ENCODE measurements at regions not wholly inside any gene's neighbourhood (a gene's known extent, or its start where the extent isn't known, plus 50 kb on each side); places are given as distances from the start of the nearest gene placed in this dataset.

DNA sequence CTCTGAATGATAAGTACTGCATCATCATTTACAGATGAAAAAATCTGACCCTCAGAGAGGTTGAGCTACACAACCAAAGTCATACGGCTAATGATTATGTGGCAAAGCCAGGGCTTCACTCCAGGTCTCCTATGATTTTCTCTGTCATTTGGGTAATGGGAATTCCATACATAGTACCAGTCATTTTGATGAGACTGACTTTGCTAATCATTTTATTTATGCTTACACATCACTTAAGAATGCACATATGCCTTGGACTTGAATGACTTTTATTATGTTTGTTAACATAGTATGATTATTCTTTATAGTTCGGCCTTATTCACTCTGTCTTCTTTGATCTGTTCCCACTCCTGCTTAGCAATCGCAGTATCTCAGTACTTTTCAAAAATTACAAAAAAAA, 255.1 kb upstream of the GPRIN3 start:
- no peaks in the 10 kb centered on the region for H3K36me3 ChIP-seq (replicated peaks)
- in situ Hi-C loops (cut with HindIII; ENCODE audit: low pct_ligation_motif_present, low sequenced_read_pairs) = no loop called here
- no peak overlapping the region for H3K4me3 ChIP-seq (ENCODE audit: low read depth, low read length)
- no peak overlapping the region for H3K27ac ChIP-seq
- TF ChIP-seq, protein P1, sequence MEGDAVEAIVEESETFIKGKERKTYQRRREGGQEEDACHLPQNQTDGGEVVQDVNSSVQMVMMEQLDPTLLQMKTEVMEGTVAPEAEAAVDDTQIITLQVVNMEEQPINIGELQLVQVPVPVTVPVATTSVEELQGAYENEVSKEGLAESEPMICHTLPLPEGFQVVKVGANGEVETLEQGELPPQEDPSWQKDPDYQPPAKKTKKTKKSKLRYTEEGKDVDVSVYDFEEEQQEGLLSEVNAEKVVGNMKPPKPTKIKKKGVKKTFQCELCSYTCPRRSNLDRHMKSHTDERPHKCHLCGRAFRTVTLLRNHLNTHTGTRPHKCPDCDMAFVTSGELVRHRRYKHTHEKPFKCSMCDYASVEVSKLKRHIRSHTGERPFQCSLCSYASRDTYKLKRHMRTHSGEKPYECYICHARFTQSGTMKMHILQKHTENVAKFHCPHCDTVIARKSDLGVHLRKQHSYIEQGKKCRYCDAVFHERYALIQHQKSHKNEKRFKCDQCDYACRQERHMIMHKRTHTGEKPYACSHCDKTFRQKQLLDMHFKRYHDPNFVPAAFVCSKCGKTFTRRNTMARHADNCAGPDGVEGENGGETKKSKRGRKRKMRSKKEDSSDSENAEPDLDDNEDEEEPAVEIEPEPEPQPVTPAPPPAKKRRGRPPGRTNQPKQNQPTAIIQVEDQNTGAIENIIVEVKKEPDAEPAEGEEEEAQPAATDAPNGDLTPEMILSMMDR (IDR thresholded peaks at IDR 0.05; ENCODE audit: low read depth, low read length, missing control alignments) = no peak
- no peaks in the 10 kb centered on the region for H3K27me3 ChIP-seq (replicated peaks)
- DNase-seq = no peak

DNA sequence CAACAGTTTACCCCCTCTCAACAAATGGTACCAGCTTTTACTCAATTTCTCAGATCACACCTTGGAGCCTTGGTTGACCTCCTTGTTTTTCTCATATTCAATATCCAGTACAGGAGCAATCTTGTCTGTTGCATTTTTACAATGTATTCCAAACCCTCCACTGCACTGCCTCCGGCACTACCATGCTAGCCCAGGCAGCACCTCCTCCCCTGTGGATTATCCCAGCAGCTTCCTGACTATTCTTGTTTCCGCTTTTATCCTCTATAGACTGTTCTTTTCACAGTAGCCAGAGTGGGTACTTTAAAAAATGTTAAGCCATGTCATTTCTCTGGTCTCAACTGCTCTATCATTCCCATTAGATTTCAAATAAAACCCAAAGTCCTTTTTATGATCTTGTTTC, 253.4 kb upstream of the GPRIN3 start:
- H3K27ac ChIP-seq = no peak overlapping the region
- no peak for DNase-seq
- in situ Hi-C loops (cut with HindIII; ENCODE audit: low pct_ligation_motif_present, low sequenced_read_pairs) = no loop called here
- H3K36me3 ChIP-seq (replicated peaks) = no peaks in the 10 kb centered on the region
- TF ChIP-seq, protein P1 (IDR thresholded peaks at IDR 0.05; ENCODE audit: low read depth, low read length, missing control alignments) = no peak
- no peaks in the 10 kb centered on the region for H3K27me3 ChIP-seq (replicated peaks)
- no peak overlapping the region for H3K4me3 ChIP-seq (ENCODE audit: low read depth, low read length)

DNA sequence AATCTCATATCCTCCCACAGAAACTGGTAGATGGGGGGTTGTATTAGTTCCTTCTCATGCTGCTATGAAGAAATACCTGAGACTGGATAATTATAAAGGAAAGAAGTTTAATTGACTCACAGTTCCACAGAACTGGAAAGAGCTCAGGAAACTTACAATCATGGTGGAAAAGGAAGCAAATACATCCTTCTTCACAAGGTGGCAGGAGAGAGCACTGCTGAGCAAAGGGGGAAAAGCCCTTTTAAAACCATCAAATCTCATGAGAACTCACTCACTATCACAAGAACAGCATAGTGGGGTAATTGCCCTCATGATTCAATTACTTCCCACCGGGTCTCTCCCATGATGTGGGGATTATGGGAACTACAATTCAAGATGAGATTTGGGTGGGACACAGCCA, 250.5 kb upstream of the GPRIN3 start:
- TF ChIP-seq, protein P1 (IDR thresholded peaks at IDR 0.05; ENCODE audit: low read depth, low read length, missing control alignments) = peak; percentile 76
- H3K4me3 ChIP-seq (ENCODE audit: low read depth, low read length) = no peak overlapping the region
- H3K27me3 ChIP-seq (replicated peaks) = no peaks in the 10 kb centered on the region
- H3K27ac ChIP-seq = no peak overlapping the region
- in situ Hi-C loops (cut with HindIII; ENCODE audit: low pct_ligation_motif_present, low sequenced_read_pairs) = no loop called here
- no peaks in the 10 kb centered on the region for H3K36me3 ChIP-seq (replicated peaks)
- no peak for DNase-seq

DNA sequence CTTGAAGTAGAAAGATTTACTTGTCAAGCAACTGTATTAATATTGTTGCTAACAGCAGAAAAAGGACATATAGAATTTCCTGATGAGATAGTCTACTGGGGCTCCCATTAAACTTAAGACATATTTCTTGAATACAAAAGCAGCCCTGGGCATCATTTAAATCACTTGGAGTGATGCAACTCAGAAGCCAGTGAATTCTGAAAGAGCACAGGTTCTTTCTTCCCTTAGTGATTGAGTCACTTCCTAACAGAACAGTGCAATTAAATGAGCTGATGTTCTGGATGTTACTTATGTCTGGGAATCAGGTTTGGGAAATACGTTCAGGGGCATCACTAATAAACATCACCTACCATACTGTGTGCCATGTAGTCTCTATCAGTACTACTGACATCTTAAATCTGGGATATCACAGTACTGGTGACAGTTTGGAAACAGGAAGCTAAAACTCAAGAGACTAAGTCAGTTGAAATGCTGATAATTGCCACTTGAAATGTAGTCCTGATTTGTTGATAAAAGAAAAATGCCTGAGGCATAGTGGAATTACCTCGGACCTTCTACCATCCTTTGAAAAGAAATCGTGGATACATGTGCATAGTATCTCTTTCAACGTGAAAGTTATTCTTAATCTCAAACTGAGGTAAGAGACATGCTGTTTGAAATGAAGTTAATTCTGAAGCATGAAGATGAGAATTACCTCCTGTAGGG, 249.2 kb upstream of the GPRIN3 start:
- H3K27ac ChIP-seq = no peak overlapping the region
- H3K4me3 ChIP-seq (ENCODE audit: low read depth, low read length) = no peak overlapping the region
- in situ Hi-C loops (cut with HindIII; ENCODE audit: low pct_ligation_motif_present, low sequenced_read_pairs) = no loop called here
- DNase-seq = no peak
- TF ChIP-seq, protein P1 (IDR thresholded peaks at IDR 0.05; ENCODE audit: low read depth, low read length, missing control alignments) = no peak
- H3K36me3 ChIP-seq (replicated peaks) = no peaks in the 10 kb centered on the region
- H3K27me3 ChIP-seq (replicated peaks) = no peaks in the 10 kb centered on the region

DNA sequence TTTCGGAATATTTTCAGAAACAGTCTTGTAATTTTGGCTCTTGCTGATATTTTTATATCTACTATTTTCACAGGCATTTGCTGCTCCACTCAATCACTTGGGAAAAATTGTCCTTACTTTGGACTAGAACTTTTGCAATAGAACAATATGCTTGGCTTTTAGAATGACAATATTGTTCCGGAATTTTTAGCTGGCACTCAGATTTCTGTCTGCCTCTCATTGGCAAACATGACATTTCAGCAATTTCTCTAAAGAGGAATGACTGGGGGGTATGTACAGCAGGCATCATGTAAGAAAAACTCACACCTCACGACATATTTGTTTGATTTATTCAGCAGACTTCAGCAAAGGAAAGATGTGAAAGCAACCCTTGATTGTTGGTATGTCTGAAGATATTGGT, 243.6 kb upstream of the GPRIN3 start:
- H3K27ac ChIP-seq = no peak overlapping the region
- H3K4me3 ChIP-seq (ENCODE audit: low read depth, low read length) = no peak overlapping the region
- in situ Hi-C loops (cut with HindIII; ENCODE audit: low pct_ligation_motif_present, low sequenced_read_pairs) = no loop called here
- no peaks in the 10 kb centered on the region for H3K36me3 ChIP-seq (replicated peaks)
- no peaks in the 10 kb centered on the region for H3K27me3 ChIP-seq (replicated peaks)
- TF ChIP-seq, protein P1 (IDR thresholded peaks at IDR 0.05; ENCODE audit: low read depth, low read length, missing control alignments) = no peak
- no peak for DNase-seq

DNA sequence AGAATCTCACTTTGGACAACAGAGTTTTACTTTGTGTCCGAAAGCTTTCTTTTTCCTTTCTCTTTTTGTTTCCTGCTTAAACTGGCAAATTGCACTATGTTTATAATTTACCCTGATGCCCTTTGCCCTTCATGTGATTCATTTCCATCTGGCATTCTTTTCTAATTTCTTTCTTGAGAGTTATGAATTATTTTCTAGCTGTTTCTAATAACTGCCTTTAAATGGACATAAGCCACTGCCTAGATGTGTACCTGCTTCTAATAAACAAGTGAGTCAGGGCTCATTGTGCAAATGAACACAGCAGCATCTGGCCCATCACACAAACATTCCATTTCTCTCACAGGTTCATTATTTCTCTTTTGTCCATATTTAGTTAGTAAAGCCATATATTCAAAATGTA, 242.3 kb upstream of the GPRIN3 start:
- no peak for DNase-seq
- TF ChIP-seq, protein P1 (IDR thresholded peaks at IDR 0.05; ENCODE audit: low read depth, low read length, missing control alignments) = no peak
- H3K27ac ChIP-seq = no peak overlapping the region

More for the DNA sequence above, 242.3 kb upstream of the GPRIN3 start:
- no peaks in the 10 kb centered on the region for H3K27me3 ChIP-seq (replicated peaks)
- no peaks in the 10 kb centered on the region for H3K36me3 ChIP-seq (replicated peaks)
- no peak overlapping the region for H3K4me3 ChIP-seq (ENCODE audit: low read depth, low read length)
- in situ Hi-C loops (cut with HindIII; ENCODE audit: low pct_ligation_motif_present, low sequenced_read_pairs) = no loop called here

Measured in brain microvascular endothelial cell (primary cell).